ENCODE measurements at regions not wholly inside any gene's neighbourhood (a gene's known extent, or its start where the extent isn't known, plus 50 kb on each side); places are given as distances from the start of the nearest gene placed in this dataset.

DNA sequence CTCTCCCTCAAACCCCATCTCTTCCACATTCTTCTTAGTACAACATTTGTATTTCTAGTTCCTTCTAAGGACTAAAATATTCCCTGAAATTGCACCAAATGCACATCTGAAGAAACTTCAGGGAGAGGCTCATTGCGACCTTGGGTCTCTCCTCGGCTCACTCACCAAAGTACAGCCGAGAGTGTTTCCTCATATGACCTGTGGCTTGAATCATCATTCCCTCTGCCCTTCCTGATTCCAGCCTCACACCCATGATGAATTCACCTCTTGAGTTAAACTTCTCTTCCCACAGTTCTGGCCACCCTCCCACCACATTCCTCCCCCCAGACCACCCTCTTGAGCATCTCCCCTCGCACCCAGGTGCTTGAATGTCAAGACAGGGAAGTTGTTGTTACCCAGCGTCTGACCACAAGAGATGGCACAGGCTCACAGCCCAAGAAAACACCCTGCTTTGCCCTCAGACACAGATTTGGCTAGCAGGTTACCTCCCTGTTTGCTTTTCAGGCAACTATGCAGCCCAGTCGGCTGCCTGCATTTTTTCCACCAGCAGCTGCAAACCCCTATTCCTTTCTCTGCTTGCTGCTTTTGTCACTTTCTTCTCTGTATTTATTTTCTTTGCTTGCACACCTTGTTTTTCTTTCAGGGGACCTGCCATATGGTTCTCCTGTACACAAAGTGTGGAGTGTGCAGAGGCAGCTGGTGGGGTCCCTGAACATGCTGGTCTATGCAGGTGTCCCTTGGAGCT is 214.8 kb downstream of the SPATA18 start:
- WGBS, 2 experiments (ENCODE audit: low coverage in 1 of 2, low lambda C conversion rate in 2 of 2, missing lambda C conversion rate in 2 of 2) = 59 to 61% methylated on average over 6 of the region's 6 CpGs
- H3F3A ChIP-seq (ENCODE audit: insufficient read depth) = no peaks in the 10 kb centered on the region
- H3K9ac ChIP-seq = no peak overlapping the region
- H3K27ac ChIP-seq = no peak overlapping the region
- no peaks in the 10 kb centered on the region for H3K9me2 ChIP-seq (ENCODE audit: insufficient read depth)
- H3K36me3 ChIP-seq (ENCODE audit: low read depth) = no peaks in the 10 kb centered on the region
- no peak overlapping the region for H3K4me2 ChIP-seq (ENCODE audit: unreplicated experiment)
- H2AFZ ChIP-seq = no peak overlapping the region
- H3K4me1 ChIP-seq (ENCODE audit: insufficient read depth) = no peaks in the 10 kb centered on the region
- H3K4me3 ChIP-seq = no peak overlapping the region
- TF ChIP-seq EZH2phosphoT487 (IDR thresholded peaks at IDR 0.05; ENCODE audit: insufficient read depth, low read depth) (no peak), EZH2 (IDR thresholded peaks at IDR 0.05; ENCODE audit: insufficient read depth, poor library complexity, severe bottlenecking) (no peak)
- H4K20me1 ChIP-seq (ENCODE audit: insufficient read depth) = no peaks in the 10 kb centered on the region
- no peaks in the 10 kb centered on the region for H3K79me2 ChIP-seq (ENCODE audit: insufficient read depth)
- H3K27me3 ChIP-seq (replicated peaks; ENCODE audit: insufficient read depth) = 0 out of 2 replicates have a peak, but pooled peaks cover 5% of the 10 kb centered on the region
- in situ Hi-C loops (cut with MboI) = no loop called here
- no peaks in the 10 kb centered on the region for H3K9me3 ChIP-seq (ENCODE audit: low read depth)
- DNase-seq = no peak

DNA sequence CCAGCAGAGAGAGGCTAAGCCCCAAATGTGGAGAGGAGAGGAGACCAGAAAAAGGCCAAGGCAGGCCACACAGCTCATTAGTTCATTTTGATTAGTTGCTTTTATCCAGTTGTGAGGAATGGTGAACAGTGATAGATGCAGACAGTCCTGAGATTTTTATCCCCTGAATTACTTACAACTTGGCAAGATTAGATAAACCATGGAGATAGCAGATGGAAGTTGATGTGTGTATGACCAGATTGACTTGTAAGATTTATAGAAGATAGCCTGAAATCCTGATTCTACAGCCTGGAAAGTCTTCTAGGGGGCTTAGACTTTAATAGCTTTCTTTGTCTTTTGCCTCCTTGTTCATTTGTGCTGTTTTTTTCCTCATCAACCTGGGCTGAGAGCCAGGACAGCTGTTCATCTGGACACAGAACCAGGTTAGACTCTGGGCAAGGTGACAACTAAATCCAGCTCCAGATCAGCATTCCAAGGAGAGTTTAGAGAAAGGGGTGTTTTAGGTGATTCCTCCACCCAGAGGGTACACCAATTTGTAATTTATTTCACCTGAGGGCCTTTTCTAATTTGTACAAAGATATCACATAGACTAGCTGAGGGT is 215.5 kb downstream of the SPATA18 start:
- no peak overlapping the region for H3K4me2 ChIP-seq (ENCODE audit: unreplicated experiment)
- no peaks in the 10 kb centered on the region for H3K79me2 ChIP-seq (ENCODE audit: insufficient read depth)
- no peaks in the 10 kb centered on the region for H3K4me1 ChIP-seq (ENCODE audit: insufficient read depth)
- TF ChIP-seq EZH2 (IDR thresholded peaks at IDR 0.05; ENCODE audit: insufficient read depth, poor library complexity, severe bottlenecking) (no peak), EZH2phosphoT487 (IDR thresholded peaks at IDR 0.05; ENCODE audit: insufficient read depth, low read depth) (no peak)
- H3K27ac ChIP-seq = no peak overlapping the region
- H3K27me3 ChIP-seq (replicated peaks; ENCODE audit: insufficient read depth) = 0 out of 2 replicates have a peak, but pooled peaks cover 5% of the 10 kb centered on the region
- no peaks in the 10 kb centered on the region for H3F3A ChIP-seq (ENCODE audit: insufficient read depth)
- no peak for DNase-seq
- no peak overlapping the region for H2AFZ ChIP-seq
- no peaks in the 10 kb centered on the region for H3K9me2 ChIP-seq (ENCODE audit: insufficient read depth)
- no peaks in the 10 kb centered on the region for H4K20me1 ChIP-seq (ENCODE audit: insufficient read depth)
- H3K4me3 ChIP-seq = no peak overlapping the region
- no peak overlapping the region for H3K9ac ChIP-seq
- H3K9me3 ChIP-seq (ENCODE audit: low read depth) = no peaks in the 10 kb centered on the region
- no peaks in the 10 kb centered on the region for H3K36me3 ChIP-seq (ENCODE audit: low read depth)
- in situ Hi-C loops (cut with MboI) = no loop called here

DNA sequence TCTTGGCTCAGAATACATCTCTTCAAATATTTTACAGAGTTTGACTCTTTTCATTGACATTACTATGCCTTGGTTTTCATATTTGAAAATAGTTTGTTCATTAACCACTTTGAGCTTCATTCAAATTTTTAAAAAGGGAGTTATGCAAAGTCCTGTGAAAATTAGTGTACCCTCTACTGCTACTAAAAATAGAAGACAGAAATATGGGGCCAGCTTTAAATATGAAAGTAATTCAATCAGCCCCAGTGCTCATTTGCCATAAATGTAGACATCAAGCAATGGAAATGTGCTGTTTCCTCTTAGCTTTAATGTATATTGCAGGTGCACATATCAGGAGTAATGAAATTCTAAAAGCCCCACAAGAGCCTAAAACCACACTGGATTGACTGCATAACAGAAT is 218.7 kb downstream of the SPATA18 start:
- H3K9me2 ChIP-seq (ENCODE audit: insufficient read depth) = no peaks in the 10 kb centered on the region

DNA sequence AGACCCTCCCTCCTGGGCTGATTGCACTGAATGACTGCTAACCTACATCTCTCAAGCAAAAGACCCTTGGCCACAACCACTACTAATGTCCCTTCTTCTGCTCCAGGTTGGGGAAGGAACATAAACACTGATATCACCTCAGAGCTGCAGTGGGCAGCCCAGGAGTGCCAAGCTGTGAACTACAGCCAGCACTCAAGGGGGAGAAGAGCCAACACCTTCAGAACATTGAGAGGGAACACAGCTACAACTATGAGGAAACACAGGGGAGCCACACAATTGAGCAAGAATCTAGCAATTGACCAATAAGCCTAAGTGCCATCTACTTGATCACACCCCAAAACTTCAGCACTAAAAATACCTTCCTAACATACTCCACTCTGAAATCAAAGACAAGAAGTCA is 222.8 kb downstream of the SPATA18 start:
- TF ChIP-seq EZH2 (IDR thresholded peaks at IDR 0.05; ENCODE audit: insufficient read depth, poor library complexity, severe bottlenecking) (no peak), EZH2phosphoT487 (IDR thresholded peaks at IDR 0.05; ENCODE audit: insufficient read depth, low read depth) (no peak)
- in situ Hi-C loops (cut with MboI) = no loop called here
- Histone ChIP-seq H3K9me3 (ENCODE audit: low read depth) (no peaks in the 10 kb centered on the region), H3K79me2 (ENCODE audit: insufficient read depth) (no peaks in the 10 kb centered on the region), H3K9ac (no peak overlapping the region), H3K27me3 (replicated peaks; ENCODE audit: insufficient read depth) (peaks cover under 1% of the 10 kb centered on the region; the same call in 1 of the 2 replicates), H3K4me2 (ENCODE audit: unreplicated experiment) (no peak overlapping the region), H3K4me3 (no peak overlapping the region), H3K36me3 (ENCODE audit: low read depth) (no peaks in the 10 kb centered on the region), H3K27ac (no peak overlapping the region), H3K9me2 (ENCODE audit: insufficient read depth) (no peaks in the 10 kb centered on the region), H3F3A (ENCODE audit: insufficient read depth) (no peaks in the 10 kb centered on the region), H4K20me1 (ENCODE audit: insufficient read depth) (no peaks in the 10 kb centered on the region), H3K4me1 (ENCODE audit: insufficient read depth) (no peaks in the 10 kb centered on the region), H2AFZ (no peak overlapping the region)
- DNase-seq = no peak

More for the DNA sequence above, 218.7 kb downstream of the SPATA18 start:
- no peak for DNase-seq
- Histone ChIP-seq H3F3A (ENCODE audit: insufficient read depth) (no peaks in the 10 kb centered on the region), H3K4me1 (ENCODE audit: insufficient read depth) (no peaks in the 10 kb centered on the region), H3K9me3 (ENCODE audit: low read depth) (no peaks in the 10 kb centered on the region), H3K9ac (no peak overlapping the region), H3K4me2 (ENCODE audit: unreplicated experiment) (no peak overlapping the region), H3K27me3 (replicated peaks; ENCODE audit: insufficient read depth) (peaks cover 5% of the 10 kb centered on the region; the same call in 1 of the 2 replicates), H3K27ac (no peak overlapping the region), H3K4me3 (no peak overlapping the region), H4K20me1 (ENCODE audit: insufficient read depth) (no peaks in the 10 kb centered on the region), H3K79me2 (ENCODE audit: insufficient read depth) (no peaks in the 10 kb centered on the region), H3K36me3 (ENCODE audit: low read depth) (no peaks in the 10 kb centered on the region), H2AFZ (no peak overlapping the region)
- TF ChIP-seq EZH2phosphoT487 (IDR thresholded peaks at IDR 0.05; ENCODE audit: insufficient read depth, low read depth) (no peak), EZH2 (IDR thresholded peaks at IDR 0.05; ENCODE audit: insufficient read depth, poor library complexity, severe bottlenecking) (no peak)
- in situ Hi-C loops (cut with MboI) = no loop called here

Data from GM23248 (cell line).